ENCODE measurements at regions not wholly inside any gene's neighbourhood (a gene's known extent, or its start where the extent isn't known, plus 50 kb on each side); places are given as distances from the start of the nearest gene placed in this dataset.
A peak's percentile ranks its signal among the peaks of the same experiment; 100 is the strongest.
"Not testable (repeated sequence)": the region's sequence is repeated elsewhere in the genome, so short reads cannot be mapped to it uniquely, and the experiment has no call there.

DNA sequence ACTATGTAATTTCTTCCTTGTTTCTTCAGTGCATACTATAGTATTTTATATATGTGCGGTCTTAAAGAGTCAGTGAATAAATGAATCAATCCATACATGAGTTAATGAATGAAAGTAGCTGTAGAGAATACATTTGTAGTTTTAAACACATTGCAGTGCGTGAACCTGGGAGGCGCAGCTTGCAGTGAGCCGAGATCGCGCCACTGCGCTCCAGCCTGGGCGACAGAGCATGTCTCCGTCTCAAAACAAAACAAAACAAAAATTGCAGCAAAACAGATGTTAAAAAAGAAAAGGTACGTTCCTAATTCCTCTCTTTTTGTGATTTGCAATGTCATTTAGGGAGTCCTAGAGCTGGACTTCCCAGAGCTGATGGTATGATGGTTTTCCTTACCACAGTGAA, 1144.8 kb upstream of the FANCL start:
- no peak for DNase-seq

DNA sequence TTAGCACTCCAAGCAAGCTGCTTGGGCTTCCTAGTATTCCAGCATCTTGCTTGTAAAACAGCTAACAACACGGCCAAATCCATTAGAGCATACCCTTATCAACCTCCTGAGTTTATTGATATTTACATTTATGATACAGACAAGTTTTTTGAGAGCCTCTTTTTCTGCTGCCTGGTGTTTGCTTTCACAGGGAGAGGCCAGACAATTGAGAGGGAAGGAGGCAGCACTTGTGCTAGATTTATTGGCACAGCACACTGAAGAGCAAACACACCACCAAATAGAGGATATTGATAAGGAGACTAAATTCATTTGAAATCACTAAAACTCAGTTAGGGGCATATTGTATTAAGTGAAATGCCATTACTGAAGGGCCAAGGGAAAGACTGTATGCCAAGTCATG, 1142.3 kb upstream of the FANCL start:
- DNase-seq = no peak

DNA sequence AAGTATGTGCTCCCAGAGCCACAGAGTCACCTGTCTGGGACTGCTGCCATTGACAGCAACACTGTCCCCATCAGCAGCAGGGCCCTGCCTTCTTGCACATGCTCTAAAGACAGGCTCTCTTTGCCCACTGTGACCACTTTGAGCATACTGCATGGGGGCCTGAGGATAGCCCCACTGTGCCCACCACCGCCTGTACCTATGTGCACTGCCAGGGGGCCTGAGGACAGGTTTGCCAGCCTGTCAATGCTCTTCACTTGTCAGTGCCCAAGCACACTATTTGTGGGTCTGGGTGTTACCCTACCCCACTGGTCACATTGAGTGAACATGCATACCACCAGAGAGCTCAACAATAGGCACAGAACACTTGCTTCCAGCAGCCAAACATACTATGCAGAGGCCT, 1137.0 kb upstream of the FANCL start:
- DNase-seq = no peak

DNA sequence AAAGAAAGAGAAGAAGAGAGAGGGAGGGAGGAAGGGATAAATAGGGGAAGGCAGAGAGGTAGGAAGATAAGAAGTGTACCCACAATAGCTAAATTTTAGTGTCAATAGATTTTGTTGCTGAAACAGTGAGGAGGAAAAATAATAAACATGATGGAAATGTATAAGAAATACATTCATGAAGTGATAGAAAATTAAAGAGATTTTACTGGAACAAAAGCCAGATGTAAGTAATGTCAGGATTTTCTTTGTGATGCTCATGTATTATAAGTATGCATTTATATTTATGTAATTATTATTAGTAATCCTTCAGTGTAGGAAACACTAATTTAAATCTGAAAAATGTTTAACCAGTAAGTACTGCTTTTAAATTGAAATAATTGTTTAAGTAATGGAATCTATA, 1125.2 kb upstream of the FANCL start:
- no peak for DNase-seq

DNA sequence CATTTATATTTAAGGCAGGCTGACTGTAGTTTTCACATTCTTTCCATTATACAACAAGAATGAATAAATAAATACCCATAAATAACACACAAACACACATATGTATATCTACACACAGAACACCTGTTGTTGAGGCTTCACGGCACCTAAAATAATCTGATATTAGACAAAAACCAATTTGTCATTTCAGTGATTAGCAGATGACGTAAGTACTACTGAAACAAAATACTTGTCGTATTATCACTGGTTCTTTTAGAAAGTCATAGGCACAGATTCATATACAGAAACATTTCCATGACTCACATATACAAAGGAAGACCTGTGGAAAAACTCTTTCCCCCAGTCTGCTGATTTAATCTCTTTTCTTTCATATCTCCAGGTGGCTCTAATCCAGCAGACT, 1113.4 kb upstream of the FANCL start:
- no peak for DNase-seq

DNA sequence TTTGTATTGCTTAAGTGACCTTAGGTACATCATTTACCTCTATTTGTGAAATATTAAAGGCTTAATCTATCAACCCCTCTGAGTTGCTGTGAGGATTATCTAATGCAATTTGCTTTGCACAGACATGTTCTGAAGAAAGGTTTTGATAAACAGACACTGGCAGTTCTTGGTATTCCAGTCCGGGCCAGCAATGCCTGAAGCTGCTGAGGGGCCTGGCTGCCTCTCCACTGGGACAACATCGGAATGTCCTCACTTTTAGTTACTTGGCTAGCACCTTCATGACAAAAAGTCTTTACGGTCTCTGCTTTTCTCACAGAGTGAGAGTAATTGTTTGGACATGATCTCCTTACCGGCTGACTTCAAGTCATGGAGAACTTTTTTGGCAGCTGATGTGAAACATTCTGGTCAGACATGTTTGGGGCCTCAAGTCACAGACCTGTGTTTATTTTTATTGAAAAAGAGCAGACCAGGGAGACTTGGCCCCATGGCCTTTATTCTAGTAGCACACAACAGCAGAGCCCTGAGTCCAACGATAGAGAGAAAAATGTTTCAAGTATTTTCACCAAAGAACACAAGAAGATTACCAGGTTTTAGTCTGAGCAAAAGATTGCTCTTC, 1112.3 kb upstream of the FANCL start:
- DNase-seq = no peak

DNA sequence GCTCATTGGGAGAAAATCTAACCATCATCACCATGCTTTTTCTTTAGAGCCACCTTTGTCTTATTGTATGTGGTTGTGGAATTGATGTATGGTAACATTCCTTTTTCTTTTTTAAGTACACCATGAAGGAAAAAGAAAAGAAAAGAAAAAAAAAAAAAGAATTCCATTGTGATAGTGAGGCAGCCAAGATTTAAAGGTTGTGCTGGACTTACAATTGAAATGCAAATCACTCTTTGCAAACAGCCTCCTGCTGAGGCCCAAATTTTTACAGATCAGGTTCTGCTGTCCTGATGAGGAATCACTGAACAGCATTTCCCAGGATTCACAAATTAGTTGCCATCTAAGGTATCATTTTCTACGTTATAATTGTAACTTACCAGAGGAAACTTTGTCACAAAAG, 1101.0 kb upstream of the FANCL start:
- DNase-seq = no peak

DNA sequence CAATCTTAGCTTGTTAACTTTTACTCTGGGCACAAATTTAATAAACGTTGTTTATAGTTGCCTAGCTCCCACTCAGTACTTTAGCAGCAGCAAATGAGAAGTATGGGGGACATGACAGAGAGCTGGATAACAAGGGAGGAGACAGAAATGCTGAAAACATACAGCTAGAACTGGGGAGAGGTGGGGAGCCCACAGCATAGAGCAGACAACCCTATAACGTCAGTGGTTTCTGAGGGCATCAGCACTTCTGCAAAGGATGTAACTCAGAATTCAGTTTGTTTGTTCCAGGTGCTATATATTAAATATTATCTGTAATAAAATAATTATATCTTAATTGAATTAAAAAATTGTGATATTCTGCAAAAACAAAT, 1098.7 kb upstream of the FANCL start:
- no peak for DNase-seq

DNA sequence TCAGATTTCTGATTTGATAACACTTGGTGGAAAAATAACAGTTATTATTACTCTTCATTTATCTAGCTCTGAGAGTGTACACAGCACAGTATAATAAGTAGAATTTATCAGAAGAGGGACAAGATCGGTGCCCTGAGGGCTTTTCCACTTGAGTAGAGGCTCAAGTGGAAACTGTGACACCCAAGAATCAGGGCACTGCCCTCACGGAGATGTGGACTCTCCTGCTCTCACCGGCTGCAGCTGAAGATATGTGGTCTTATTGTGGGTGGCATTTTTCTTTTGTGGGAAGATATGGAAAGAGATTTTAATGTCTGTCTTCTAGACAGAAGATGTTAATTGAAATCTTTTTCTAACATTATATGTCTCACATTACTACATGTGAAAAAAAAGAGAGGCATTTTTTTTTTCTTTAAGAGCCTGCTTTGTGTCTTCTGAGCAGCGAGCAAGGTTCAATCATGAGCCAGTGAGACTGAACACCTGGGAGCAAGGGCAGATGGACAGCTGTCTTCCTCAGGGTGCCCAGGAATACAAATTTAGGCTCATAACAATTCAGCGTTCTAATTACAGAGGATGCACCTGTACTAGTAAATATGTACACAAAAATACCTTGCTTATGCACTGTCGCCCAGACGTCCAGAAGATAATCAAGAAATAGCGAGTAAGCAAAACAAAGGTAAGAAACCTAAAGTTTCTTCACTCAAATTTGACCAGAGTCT, 1098.2 kb upstream of the FANCL start:
- DNase-seq = no peak

DNA sequence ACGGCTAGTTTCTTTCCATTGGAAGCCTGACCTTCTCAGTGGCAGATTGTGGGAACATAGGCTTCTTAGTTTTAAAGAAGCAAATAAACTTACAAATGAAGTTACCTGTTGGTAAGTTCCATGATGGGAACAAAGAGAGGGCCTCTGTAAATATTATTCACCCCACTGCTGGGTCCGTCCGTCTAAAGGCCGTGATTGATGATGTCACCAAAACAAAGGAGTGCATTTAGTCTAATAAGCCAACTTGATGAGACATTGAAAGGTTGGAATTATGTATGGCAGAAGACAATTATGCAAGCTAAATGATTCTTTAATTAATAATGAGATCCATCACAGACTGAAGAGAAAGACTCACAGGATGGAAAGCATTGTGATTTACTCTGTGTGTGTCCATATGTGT, 1091.9 kb upstream of the FANCL start:
- DNase-seq = no peak

DNA sequence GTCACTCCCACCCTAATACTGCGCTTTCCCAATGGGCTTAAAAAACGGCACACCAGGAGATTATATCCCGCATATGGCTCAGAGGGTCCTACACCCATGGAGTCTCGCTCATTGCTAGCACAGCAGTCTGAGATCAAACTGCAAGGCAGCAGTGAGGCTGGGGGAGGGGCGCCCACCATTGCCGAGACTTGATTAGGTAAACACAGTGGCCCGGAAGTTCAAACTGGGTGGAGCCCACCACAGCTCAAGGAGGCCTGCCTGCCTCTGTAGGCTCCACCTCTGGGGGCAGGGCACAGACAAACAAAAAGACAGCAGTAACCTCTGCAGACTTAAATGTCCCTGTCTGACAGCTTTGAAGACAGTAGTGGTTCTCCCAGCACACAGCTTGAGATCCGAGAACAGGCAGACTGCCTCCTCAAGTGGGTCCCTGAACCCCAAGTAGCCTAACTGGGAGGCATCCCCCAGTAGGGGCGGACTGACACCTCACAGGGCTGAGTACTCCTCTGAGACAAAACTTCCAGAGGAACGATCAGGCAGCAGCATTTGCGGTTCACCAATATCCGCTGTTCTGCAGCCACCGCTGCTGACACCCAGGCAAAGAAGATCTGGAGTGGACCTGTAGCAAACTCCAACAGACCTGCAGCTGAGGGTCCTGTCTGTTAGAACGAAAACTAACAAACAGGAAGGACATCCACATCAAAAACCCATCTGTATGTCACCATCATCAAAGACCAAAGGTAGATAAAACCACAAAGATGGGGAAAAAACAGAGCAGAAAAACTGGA, 1085.6 kb upstream of the FANCL start:
- not testable (repeated sequence) for DNase-seq

DNA sequence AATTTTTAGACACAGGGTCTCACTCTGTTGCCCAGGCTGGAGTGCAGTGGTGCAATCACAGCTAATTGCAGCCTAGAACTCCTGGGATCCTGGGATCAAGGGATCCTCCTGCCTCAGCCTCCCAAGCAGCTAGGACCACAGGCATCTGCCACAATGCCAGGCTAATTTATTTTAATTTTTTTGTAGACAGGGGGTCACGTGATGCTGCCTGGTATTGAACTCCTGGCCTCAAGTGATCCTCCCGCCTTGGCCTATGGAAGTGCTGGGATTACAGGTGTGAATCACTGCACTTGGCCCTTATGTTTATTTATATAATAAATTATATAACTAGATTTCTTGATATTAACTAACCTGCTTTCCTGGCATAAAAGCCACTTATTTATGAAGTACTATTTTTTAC, 1081.7 kb upstream of the FANCL start:
- no peak for DNase-seq

DNA sequence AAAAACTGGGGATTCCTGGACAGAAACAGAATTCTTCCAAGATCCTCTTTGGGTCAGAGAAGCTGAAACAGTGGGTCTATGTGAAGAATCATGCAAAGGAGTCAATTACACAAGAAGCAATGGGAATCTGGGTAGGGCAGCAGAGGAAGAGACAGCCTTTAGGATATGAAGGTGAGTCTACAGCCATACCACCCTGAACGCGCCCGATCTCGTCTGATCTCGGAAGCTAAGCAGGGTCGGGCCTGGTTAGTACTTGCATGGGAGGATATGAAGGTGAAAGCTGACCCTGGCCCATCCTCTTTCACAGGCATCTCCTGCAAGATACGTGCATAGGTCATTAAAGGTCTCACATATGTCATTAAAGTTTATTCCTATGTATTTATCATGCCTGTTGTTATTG, 1080.9 kb upstream of the FANCL start:
- no peak for DNase-seq

DNA sequence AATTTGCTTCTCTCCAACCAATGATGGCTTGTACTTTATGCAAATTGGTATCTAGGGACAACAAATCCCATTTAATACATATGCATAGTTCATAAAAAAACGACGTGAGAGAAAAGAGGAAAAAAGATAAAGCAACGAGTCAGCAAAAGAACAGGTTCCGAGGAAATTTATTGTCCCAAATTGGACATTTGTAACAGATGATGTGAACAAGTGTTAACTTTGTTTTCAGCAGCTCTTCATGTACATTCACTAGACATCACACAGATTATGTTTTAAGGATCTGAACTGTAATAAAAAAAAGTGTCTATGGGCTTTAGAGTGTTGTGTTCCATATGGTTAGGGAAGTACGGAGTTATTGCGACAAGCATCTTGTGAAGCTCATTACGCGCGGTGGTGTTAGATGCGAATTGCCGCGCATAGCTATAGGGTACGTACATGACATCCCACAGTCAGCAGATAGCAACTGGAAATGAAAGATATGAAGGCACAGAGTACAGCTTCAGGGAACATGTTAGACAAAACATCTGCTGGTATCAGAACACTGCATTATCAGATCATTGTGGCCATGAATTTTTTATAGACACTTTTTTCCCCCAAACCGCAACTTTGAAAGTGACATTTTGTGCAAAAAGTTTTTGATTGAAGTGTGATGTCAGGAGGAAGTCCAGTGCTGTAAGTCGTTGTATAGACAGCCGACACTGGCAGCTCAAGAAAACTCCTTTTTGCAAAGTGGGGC, 1073.1 kb upstream of the FANCL start:
- DNase-seq = no peak

DNA sequence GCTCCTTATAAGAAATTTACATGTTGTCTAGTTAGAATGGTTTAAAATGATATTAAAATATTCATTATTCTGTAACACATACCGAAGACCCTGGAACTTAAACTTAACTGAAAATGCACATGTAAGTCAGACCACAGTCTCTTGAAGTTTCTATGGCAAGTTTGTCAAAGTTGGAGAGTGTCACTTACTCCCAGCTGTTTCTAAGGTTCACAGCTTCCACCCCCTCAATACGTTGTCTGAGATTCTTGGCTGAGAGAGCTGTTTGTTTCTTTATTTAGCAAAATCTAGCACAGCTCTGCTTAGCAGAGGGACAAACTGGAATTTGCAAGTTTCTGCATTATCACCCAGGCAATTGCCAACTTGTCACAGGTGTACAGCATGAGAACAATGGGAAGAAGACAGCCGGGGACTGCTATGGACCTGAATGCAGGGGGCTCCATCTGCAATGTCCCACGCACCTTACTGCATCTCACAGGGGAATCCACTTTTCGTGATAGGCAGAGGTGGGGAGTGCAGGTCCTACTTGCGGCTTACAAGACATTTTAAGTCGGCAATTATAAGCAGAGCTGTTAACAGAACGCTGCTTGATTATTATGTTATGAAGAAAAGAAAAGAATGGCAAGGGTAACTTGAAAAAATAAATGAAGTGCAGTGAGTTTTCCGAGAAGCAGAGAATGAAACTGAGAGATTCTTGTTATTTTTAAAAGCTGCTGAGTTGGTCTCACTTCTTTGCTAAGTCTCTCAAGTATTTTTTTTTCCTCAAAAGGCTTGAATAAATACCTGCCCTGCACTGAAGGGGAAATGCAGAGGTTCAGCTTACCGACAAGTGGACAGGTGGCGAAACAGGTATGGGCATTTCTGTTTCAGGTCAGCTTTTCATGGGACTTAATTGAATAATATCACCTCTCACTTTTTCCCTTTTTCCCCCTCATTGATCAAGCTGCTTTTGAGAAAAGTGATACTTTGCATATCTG, 1072.1 kb upstream of the FANCL start:
- no peak for DNase-seq

DNA sequence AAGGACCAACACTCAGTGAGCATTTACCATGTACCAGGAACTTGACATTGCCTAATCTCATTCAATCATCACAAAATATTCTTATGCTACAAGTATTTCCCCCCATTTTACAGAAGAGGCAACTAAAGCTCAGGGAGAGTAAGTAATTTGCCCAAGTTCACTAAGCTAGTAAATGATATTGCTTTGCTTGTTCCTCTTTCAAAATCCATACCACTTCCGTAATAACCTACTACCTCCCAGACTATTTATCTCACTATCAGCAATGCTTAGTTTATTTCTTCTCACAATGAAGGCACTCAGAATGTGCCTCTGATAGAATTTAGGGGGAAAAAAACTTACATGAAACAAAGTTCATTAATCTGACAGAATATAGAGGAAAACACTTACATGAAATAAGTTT, 1070.9 kb upstream of the FANCL start:
- no peak for DNase-seq

DNA sequence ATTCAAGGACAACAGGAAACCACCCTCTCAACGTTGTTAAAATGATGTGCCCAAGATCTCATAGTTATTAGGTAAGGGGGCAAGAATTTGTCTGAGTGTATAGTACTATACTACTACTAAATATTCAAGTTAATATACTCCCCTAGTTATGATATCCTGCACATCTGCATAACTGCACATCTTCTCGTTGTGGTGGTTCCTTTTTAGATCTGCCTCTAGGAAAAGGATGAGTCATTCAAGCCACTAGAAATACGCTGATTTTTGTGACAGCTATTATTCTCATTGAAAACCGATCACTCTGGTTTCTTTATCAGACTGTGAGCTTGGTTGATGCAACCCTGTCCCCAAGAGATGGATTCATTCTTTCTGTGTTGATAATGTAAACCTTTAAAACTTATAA, 1067.0 kb upstream of the FANCL start:
- no peak for DNase-seq

DNA sequence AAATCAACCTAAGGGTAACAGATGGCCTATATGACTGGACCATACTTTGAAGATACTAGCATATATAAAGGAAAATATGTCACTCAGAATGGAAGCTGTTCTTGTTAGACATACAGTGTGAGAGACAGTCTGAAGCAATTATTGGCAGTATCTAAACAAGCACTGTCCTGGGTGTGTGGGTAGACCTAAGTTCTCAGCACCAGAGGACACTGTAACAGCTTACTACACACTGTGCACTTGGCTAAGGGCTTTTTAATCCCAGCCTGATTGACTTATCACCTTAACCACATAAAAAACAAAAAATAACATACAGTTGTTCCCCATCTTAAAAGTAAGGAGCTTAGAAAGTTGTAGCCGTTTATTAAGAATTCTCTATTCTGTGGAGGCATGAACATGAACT, 1066.1 kb upstream of the FANCL start:
- peak; percentile 51 for DNase-seq

DNA sequence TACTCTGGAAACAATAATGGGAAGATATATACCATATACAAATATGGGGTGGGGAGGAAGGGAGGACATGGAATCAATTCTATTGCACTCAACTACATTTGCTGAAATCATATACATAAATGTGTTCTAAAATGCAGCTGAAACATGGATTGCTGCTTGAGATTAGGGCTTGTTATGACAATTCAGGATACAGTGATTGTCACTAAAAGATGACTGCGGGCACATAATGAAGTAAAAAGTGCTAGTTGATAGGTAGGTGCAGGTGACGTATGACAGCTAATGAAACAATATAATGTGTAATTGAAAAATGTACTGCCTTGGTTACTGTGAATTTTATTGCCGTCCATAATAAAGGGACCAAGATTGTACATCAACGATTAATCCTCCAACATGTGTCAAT, 1062.1 kb upstream of the FANCL start:
- no peak for DNase-seq

DNA sequence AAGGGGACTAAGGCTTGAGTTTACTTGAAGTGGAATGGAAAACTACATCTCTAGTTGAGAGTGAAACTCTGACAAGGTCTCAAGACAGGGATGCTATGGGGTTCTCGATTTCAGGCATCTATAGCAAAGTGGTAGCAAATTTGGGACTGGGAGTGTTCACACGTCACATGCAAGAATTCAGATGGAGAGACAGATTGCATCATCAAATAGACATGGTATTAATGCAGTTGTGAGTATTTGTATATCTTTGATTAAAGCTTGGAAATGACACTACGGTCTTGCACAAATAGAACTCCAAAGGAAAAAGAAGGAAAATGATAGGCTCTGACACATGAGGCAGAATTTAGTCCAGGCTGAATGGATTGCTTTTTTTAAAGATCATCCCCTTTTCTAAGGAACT, 1061.6 kb upstream of the FANCL start:
- no peak for DNase-seq

DNA sequence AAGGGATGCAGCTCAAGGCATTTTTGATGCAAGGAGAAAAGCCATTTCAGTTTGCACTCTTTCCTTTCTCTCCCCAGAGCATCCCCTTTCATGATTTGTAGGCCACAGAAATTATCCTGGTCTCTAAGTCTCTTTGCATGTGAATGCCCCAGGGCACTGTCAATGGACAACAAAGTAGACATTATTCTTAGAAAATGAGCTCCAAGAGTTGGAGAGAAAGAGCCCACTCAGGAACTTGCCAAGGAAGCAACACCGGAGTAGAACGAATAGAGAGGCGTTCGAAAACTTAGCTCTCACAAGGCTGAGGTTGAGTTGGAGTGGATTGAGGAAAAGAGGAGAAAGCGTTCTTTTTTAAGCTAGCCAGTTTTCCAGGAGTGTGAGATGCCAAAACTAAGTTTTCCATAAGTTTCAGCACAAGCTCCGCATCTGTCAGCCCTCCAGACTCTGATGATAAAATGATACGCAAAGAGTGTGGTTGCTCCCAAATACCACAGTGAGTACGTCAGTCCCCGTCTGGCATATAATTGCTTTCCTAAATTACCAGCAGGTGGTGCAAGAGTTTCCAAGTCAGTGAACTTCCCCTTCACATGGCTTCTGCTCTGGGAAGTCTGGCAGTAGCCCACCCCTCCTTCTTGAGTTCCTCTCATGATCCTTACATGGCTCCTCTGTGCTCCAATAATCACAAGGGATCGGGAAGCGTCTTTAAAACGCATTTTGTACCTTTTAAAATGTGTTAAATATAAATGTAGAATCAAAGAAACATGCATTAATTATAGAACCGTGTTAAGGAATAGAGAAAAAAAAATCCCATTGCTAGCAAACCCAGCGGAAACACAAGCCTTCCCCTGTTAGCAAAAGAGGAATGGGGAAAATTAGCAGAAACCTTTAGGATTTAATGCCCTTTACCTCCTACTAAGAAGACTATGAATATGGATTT, 1060.6 kb upstream of the FANCL start:
- DNase-seq = peak; percentile 88

Data from NCI-H82 (cell line).